ENCODE measurements at regions not wholly inside any gene's neighbourhood (a gene's known extent, or its start where the extent isn't known, plus 50 kb on each side); places are given as distances from the start of the nearest gene placed in this dataset.

DNA sequence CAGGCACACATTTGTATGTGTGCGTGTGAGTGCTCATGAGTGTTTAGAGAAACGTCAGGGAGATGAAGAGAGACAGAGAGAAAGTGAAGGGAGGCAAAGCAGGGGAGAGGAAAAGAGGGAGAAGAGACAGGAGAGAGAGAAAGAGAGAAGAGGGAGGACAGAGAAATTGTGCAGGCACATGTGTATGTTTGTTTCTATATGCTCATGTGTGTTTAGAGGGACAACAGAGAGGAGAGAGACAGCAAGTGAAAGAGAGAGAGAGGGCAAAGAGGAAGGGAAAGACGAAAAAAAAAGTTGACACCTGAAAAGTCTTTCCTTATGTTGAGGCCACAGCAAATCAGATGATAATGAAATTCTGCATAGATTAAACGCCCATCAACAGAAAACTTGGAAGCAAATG is 541.1 kb downstream of the TNS1 start:
- no peak for DNase-seq (ENCODE audit: low spot score)
- no peak for TF ChIP-seq CTCF (IDR thresholded peaks at IDR 0.05)
- Histone ChIP-seq H3K4me3 (no peak overlapping the region), H3K27ac (no peak overlapping the region)

- DNase-seq (ENCODE audit: low spot score) = no peak
- TF ChIP-seq CTCF (IDR thresholded peaks at IDR 0.05) = no peak
- H3K27ac ChIP-seq = no peak overlapping the region
- H3K4me3 ChIP-seq = no peak overlapping the region
Measured at GRCh38 chr2:217459680-217460405, 543.0 kb downstream of the TNS1 start.

- Histone ChIP-seq H3K27ac (no peak overlapping the region), H3K4me3 (no peak overlapping the region)
- no peak for DNase-seq (ENCODE audit: low spot score)
- TF ChIP-seq CTCF (IDR thresholded peaks at IDR 0.05) = no peak
Measured at GRCh38 chr2:217459016-217459415, 543.8 kb downstream of the TNS1 start.

DNA sequence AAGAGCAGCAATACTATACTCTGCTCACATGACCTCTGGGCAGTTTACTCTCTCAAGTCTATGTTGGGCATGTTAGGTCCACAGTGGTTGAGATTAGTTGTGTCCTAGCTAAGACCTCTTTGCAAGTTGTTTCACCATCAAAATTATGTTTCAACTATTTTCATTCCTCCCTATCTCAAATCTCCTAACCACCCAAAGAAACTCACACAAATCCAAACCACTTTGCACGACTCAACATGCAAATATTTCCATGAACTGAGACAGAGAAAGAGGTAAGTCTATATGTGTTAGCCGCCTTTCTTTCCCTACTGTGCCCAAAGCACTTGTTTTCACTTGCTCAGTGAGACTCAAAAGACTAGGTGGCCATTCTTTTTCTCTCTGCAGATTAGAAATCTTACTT is 546.8 kb downstream of the TNS1 start:
- H3K4me3 ChIP-seq = no peak overlapping the region
- H3K27ac ChIP-seq = no peak overlapping the region
- TF ChIP-seq CTCF (IDR thresholded peaks at IDR 0.05) = no peak
- DNase-seq (ENCODE audit: low spot score) = no peak

DNA sequence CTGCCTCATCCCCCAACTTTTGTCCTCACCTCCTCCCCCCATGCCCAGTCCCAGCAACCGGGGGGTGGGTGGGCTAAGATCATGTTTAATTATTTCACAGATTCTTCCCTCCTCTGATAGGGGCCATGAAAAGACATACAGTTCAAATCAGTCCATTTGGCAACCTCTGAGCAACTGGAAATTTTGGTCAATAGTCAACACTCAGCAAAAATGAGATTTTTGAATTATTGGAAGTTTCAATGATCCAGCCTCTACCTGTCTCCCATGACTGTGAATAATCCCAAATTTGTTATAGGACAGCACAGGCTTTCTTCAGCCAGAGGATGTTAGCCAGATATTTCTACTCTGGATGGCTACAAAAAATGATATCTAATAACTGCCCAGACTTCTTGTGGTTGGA is 549.9 kb downstream of the TNS1 start:
- DNase-seq (ENCODE audit: low spot score) = no peak
- TF ChIP-seq CTCF (IDR thresholded peaks at IDR 0.05) = no peak

GRCh38 chr2:217451666-217452065 is 551.1 kb downstream of the TNS1 start:
- no peak for TF ChIP-seq CTCF (IDR thresholded peaks at IDR 0.05)
- no peak overlapping the region for H3K27ac ChIP-seq
- no peak overlapping the region for H3K4me3 ChIP-seq
- DNase-seq (ENCODE audit: low spot score) = no peak

More for the DNA sequence above, 549.9 kb downstream of the TNS1 start:
- H3K27ac ChIP-seq = no peak overlapping the region
- no peak overlapping the region for H3K4me3 ChIP-seq

DNA sequence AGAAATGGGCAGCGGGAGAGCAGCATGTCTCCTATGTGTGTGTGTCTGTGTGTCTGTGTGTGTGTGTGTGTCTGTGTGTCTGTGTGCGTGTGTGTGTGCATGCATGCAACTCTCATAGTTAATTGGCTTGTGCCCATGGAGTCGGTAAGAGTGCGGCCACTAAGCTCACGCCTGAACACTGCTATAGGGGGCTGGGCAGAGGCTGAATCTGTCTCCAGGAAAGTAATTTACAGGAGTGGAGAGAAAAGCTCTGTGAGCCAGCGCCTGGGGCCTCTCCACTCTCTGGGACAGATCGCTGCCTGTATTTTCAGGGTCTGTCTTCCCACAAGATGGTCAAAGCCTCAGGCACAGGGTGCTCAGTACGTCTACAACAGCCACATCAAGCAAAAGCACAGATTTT is 553.4 kb downstream of the TNS1 start:
- no peak overlapping the region for H3K27ac ChIP-seq
- no peak overlapping the region for H3K4me3 ChIP-seq
- TF ChIP-seq CTCF (IDR thresholded peaks at IDR 0.05) = no peak
- no peak for DNase-seq (ENCODE audit: low spot score)

Measured in coronary artery (tissue), 2 donors.